HL-60 (cell line): ENCODE measurements at regions not wholly inside any gene's neighbourhood (a gene's known extent, or its start where the extent isn't known, plus 50 kb on each side); places are given as distances from the start of the nearest gene placed in this dataset.

Source experiments
- GABPA ChIP-seq: IDR thresholded peaks from 2 replicates; pipeline ENCODE4 v1.6.1; 2012; ENCODE audit warnings: low read depth
- POLR2AphosphoS5 ChIP-seq: IDR thresholded peaks from 2 replicates; pipeline ENCODE4 v1.6.1; 2012; ENCODE audit warnings: low read depth
- SPI1 ChIP-seq: IDR thresholded peaks from 2 replicates; pipeline ENCODE4 v1.6.1; 2012; ENCODE audit warnings: low read depth, mild to moderate bottlenecking, borderline replicate concordance
- TF ChIP-seq, protein P1 (sequence below): IDR thresholded peaks from one replicate; pipeline ENCODE4 v1.5.1; 2011; ENCODE audit warnings: low read length, control low read depth, inconsistent platforms; ENCODE audit not compliant: insufficient read depth
- TF ChIP-seq, protein P2 (sequence below): IDR thresholded peaks from 2 replicates; pipeline ENCODE4 v1.6.1; 2012; ENCODE audit warnings: low read depth; ENCODE audit not compliant: insufficient replicate concordance

DNA sequence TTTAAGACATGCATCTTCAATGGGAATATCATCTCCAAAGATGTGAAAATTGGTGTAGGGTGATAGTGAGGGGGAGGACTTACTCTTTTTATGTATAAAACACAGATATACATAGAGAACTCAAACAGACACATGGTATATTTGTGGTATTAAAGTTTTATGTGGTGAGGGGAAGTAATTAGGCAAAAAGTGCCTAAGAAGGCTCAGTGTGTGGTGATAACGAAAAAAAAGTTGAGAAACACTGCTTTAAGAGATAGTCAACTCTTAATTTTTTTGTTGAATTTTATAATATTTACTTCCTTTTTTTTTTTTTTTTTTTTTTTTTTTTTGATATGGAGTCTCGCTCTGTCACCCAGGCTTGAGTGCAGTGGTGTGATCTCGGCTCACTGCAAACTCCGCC lies 174.2 kb upstream of the FRMD4B start:
- TF ChIP-seq, protein P1, sequence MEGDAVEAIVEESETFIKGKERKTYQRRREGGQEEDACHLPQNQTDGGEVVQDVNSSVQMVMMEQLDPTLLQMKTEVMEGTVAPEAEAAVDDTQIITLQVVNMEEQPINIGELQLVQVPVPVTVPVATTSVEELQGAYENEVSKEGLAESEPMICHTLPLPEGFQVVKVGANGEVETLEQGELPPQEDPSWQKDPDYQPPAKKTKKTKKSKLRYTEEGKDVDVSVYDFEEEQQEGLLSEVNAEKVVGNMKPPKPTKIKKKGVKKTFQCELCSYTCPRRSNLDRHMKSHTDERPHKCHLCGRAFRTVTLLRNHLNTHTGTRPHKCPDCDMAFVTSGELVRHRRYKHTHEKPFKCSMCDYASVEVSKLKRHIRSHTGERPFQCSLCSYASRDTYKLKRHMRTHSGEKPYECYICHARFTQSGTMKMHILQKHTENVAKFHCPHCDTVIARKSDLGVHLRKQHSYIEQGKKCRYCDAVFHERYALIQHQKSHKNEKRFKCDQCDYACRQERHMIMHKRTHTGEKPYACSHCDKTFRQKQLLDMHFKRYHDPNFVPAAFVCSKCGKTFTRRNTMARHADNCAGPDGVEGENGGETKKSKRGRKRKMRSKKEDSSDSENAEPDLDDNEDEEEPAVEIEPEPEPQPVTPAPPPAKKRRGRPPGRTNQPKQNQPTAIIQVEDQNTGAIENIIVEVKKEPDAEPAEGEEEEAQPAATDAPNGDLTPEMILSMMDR = no peak
- TF ChIP-seq POLR2AphosphoS5 (no peak), GABPA (no peak), SPI1 (no peak)
- TF ChIP-seq, protein P2, sequence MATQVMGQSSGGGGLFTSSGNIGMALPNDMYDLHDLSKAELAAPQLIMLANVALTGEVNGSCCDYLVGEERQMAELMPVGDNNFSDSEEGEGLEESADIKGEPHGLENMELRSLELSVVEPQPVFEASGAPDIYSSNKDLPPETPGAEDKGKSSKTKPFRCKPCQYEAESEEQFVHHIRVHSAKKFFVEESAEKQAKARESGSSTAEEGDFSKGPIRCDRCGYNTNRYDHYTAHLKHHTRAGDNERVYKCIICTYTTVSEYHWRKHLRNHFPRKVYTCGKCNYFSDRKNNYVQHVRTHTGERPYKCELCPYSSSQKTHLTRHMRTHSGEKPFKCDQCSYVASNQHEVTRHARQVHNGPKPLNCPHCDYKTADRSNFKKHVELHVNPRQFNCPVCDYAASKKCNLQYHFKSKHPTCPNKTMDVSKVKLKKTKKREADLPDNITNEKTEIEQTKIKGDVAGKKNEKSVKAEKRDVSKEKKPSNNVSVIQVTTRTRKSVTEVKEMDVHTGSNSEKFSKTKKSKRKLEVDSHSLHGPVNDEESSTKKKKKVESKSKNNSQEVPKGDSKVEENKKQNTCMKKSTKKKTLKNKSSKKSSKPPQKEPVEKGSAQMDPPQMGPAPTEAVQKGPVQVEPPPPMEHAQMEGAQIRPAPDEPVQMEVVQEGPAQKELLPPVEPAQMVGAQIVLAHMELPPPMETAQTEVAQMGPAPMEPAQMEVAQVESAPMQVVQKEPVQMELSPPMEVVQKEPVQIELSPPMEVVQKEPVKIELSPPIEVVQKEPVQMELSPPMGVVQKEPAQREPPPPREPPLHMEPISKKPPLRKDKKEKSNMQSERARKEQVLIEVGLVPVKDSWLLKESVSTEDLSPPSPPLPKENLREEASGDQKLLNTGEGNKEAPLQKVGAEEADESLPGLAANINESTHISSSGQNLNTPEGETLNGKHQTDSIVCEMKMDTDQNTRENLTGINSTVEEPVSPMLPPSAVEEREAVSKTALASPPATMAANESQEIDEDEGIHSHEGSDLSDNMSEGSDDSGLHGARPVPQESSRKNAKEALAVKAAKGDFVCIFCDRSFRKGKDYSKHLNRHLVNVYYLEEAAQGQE = no peak
